ENCODE measurements at regions not wholly inside any gene's neighbourhood (a gene's known extent, or its start where the extent isn't known, plus 50 kb on each side); places are given as distances from the start of the nearest gene placed in this dataset.

DNA sequence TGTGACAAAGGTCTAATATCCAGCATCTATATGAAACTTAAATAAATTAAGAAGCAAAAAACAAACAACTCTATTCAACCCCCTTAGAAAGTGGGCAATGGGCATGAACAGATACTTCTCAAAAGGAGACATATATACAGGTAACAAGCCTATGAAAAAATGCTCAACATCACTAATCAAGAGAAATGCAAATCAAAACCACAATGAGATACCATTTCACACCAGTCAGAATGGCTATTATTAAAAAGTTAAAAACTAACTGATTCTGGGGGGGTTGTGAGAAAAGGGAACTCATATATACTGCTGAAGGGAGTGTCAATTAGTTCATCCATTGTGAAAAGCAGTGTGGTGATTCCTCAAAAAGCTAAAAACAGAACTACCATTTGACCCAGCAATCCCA is 198.9 kb downstream of the BMP4 start:
- Histone ChIP-seq H3K27ac (ENCODE audit: low read length) (no peak overlapping the region), H3K4me3 (ENCODE audit: low read length) (no peak overlapping the region), H3K36me3 (ENCODE audit: control insufficient read depth, insufficient read depth, low read length) (no peaks in the 10 kb centered on the region), H3K27me3 (ENCODE audit: control insufficient read depth, insufficient read depth, low read length) (no peaks in the 10 kb centered on the region), H3K9me3 (ENCODE audit: control insufficient read depth, low read depth, low read length) (peaks cover 2% of the 10 kb centered on the region), H3K4me1 (ENCODE audit: control insufficient read depth, insufficient read depth, low read length) (no peaks in the 10 kb centered on the region)
- no peak for DNase-seq

DNA sequence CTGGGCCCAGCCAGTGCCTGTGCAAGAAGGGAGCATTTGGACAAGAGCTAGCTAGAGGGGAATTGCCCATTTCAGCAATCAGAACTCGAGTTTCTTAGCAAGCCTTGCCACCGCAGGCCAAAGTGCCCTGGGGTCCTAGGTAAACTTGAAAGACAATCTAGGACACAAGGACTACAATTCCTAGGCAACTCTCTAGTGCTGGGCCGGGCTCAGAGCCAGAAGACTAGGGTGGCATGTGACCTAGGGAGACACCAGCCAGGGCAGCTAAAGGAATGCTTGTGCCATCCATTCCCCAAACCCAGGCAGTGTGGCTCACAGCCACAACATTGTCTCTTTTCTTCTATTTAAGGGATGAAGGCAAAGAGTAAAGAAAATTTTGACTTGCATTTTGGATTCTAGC is 205.0 kb downstream of the BMP4 start:
- no peak overlapping the region for H3K27ac ChIP-seq (ENCODE audit: low read length)
- no peaks in the 10 kb centered on the region for H3K9me3 ChIP-seq (ENCODE audit: control insufficient read depth, low read depth, low read length)
- H3K4me3 ChIP-seq (ENCODE audit: low read length) = no peak overlapping the region
- no peaks in the 10 kb centered on the region for H3K27me3 ChIP-seq (ENCODE audit: control insufficient read depth, insufficient read depth, low read length)
- DNase-seq = no peak
- H3K36me3 ChIP-seq (ENCODE audit: control insufficient read depth, insufficient read depth, low read length) = no peaks in the 10 kb centered on the region
- whole genome bisulfite sequencing (ENCODE audit: insufficient coverage, low lambda C conversion rate) = no CpG with 5 or more reads among the region's 3 CpGs
- H3K4me1 ChIP-seq (ENCODE audit: control insufficient read depth, insufficient read depth, low read length) = no peaks in the 10 kb centered on the region

DNA sequence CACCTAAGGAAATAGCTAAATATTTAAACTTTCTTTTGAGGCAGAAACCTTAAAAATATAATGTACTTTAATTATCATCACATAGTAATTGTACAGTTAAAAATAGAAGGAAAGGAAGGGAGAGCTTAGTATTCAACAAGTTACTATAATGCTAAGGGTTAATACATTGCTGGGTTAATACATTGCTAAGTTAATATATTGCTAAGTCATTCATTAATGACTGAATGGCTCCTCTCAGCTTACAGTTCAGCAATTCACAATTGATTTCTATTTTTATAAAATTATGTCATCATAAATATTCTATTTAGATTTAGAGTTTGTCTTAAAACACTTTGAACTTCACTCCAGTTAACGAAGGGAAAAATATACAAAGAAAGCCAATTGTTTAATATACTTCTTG is 207.9 kb downstream of the BMP4 start:
- H3K4me3 ChIP-seq (ENCODE audit: low read length) = no peak overlapping the region
- H3K9me3 ChIP-seq (ENCODE audit: control insufficient read depth, low read depth, low read length) = no peaks in the 10 kb centered on the region
- H3K36me3 ChIP-seq (ENCODE audit: control insufficient read depth, insufficient read depth, low read length) = no peaks in the 10 kb centered on the region
- no peak overlapping the region for H3K27ac ChIP-seq (ENCODE audit: low read length)
- H3K4me1 ChIP-seq (ENCODE audit: control insufficient read depth, insufficient read depth, low read length) = no peaks in the 10 kb centered on the region
- no peaks in the 10 kb centered on the region for H3K27me3 ChIP-seq (ENCODE audit: control insufficient read depth, insufficient read depth, low read length)
- 89% methylated on average over 1 of the region's 1 CpG for WGBS (ENCODE audit: insufficient coverage, low lambda C conversion rate)
- no peak for DNase-seq

DNA sequence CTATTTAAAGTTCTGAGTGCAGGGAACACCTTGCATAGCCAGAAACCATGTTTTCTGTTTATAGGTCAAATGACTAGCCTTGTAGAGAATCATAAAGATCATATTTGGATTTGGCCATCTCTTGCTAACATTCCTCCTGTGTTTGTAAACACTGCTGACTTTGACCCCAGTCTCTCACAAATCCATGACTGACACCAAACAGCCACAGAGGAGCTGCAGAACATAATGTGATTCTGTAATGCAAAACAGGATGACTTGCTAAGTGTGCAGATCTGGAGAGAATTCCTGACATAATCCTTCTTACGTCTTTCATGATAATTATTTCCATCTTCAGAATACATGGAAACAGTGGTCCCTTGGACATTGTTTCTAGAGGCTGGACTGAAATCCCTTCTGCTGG is 211.8 kb downstream of the BMP4 start:
- no peak overlapping the region for H3K27ac ChIP-seq (ENCODE audit: low read length)

DNA sequence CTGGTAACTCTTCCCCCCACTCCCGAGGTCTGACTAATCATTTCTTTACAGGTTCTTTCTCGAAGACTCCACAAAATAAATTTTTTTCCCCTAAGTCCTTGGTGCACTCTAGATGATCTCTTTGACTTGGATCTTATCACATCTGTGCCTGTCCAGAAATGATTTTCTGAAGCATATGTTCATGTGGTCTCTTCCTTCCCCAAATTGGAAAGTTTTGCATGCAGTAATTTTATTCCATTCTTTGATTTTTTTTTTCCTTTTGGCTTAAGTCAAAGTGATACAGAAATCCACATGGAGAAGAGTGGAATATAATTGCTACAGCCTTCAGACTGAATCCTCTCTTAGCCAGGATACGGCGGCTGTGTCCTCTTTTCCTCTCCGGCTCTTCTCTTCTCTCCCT is 213.3 kb downstream of the BMP4 start:
- no peak for DNase-seq
- Histone ChIP-seq H3K4me1 (ENCODE audit: control insufficient read depth, insufficient read depth, low read length) (no peaks in the 10 kb centered on the region), H3K27me3 (ENCODE audit: control insufficient read depth, insufficient read depth, low read length) (no peaks in the 10 kb centered on the region), H3K4me3 (ENCODE audit: low read length) (no peak overlapping the region), H3K27ac (ENCODE audit: low read length) (no peak overlapping the region), H3K9me3 (ENCODE audit: control insufficient read depth, low read depth, low read length) (no peaks in the 10 kb centered on the region), H3K36me3 (ENCODE audit: control insufficient read depth, insufficient read depth, low read length) (no peaks in the 10 kb centered on the region)
- 83% methylated on average over 1 of the region's 5 CpGs for WGBS (ENCODE audit: insufficient coverage, low lambda C conversion rate)

More for the DNA sequence above, 211.8 kb downstream of the BMP4 start:
- Histone ChIP-seq H3K27me3 (ENCODE audit: control insufficient read depth, insufficient read depth, low read length) (no peaks in the 10 kb centered on the region), H3K4me1 (ENCODE audit: control insufficient read depth, insufficient read depth, low read length) (no peaks in the 10 kb centered on the region), H3K4me3 (ENCODE audit: low read length) (no peak overlapping the region), H3K9me3 (ENCODE audit: control insufficient read depth, low read depth, low read length) (no peaks in the 10 kb centered on the region), H3K36me3 (ENCODE audit: control insufficient read depth, insufficient read depth, low read length) (no peaks in the 10 kb centered on the region)
- WGBS (ENCODE audit: insufficient coverage, low lambda C conversion rate) = no CpG with 5 or more reads among the region's 1 CpG
- no peak for DNase-seq

DNA sequence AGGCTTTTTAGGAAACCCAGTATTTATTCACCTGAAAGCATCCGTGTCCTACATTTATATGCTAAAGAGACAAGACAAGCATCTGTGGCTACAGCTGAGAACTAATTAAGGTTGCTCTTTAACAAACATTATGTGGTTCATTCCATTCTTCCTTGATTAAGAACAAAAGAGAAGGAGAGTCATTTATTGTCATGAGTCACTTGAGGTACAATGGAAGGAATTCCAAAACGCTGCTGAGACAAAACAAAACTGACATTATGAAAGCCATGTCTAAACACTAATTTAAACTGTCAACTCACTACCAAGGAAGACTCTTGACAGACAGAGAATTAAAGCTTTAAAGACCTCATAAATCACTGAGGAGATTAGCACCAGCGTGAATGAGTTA is 214.4 kb downstream of the BMP4 start:
- 40% methylated on average over 1 of the region's 3 CpGs for WGBS (ENCODE audit: insufficient coverage, low lambda C conversion rate)
- Histone ChIP-seq H3K9me3 (ENCODE audit: control insufficient read depth, low read depth, low read length) (no peaks in the 10 kb centered on the region), H3K4me3 (ENCODE audit: low read length) (no peak overlapping the region), H3K27me3 (ENCODE audit: control insufficient read depth, insufficient read depth, low read length) (no peaks in the 10 kb centered on the region), H3K27ac (ENCODE audit: low read length) (no peak overlapping the region), H3K4me1 (ENCODE audit: control insufficient read depth, insufficient read depth, low read length) (no peaks in the 10 kb centered on the region), H3K36me3 (ENCODE audit: control insufficient read depth, insufficient read depth, low read length) (no peaks in the 10 kb centered on the region)
- no peak for DNase-seq

DNA sequence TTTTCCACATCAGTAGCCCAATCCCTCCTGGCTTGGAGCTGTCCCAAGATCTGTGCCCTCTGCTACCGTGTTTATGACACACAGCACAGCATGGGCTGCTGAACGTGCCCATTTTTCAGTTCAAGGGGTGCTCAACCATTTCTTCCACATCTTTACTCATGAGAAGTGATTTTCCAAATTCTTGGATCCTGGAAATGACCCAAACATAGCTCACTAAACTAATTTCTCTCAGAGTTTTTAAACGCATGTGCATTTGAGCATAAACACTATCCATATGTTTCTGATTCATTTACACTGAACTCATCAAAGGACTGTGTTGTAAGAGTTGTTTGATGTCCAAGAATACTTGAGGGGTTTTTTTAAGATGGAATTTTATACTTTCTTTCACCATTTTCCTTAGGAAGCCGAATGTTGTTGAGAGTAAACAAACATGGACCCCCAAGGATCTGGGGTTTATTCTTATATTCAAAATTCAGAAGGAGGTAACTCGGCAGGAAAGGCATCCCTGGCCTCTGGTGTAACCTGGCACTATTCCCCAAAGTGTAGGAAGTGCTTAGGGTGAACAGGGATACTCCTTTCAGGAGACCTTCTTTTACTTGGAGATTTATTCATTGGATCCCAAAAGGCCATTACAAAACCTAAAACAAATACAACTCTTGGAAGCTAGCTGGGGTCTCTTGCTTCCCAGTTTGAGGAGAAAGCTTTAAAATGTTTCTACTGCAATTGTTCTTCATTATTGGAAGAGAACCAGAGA is 215.0 kb downstream of the BMP4 start:
- H3K9me3 ChIP-seq (ENCODE audit: control insufficient read depth, low read depth, low read length) = no peaks in the 10 kb centered on the region
- H3K27me3 ChIP-seq (ENCODE audit: control insufficient read depth, insufficient read depth, low read length) = no peaks in the 10 kb centered on the region
- H3K4me1 ChIP-seq (ENCODE audit: control insufficient read depth, insufficient read depth, low read length) = no peaks in the 10 kb centered on the region
- 88% methylated on average over 1 of the region's 5 CpGs for WGBS (ENCODE audit: insufficient coverage, low lambda C conversion rate)
- no peak overlapping the region for H3K27ac ChIP-seq (ENCODE audit: low read length)
- no peak for DNase-seq
- no peak overlapping the region for H3K4me3 ChIP-seq (ENCODE audit: low read length)
- no peaks in the 10 kb centered on the region for H3K36me3 ChIP-seq (ENCODE audit: control insufficient read depth, insufficient read depth, low read length)

DNA sequence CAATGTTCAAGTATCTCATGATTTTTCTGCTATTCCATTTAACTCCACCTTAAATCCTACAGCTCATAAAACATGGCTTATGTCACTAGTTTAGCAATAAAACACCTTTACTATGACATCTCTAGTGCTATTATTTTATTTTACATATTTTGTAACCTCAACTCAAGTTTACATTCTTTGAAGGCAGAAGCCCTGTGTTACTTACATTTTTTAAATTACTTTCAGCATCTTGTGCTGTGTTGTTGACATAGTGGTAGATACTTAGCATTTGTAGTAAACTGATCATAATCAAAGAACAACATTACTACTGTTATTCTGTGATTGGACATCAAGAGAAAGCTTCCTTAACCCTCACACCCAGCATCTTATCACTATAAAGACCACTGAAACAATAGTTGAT is 216.1 kb downstream of the BMP4 start:
- DNase-seq = no peak
- H3K36me3 ChIP-seq (ENCODE audit: control insufficient read depth, insufficient read depth, low read length) = no peaks in the 10 kb centered on the region
- H3K4me1 ChIP-seq (ENCODE audit: control insufficient read depth, insufficient read depth, low read length) = no peaks in the 10 kb centered on the region
- no peaks in the 10 kb centered on the region for H3K9me3 ChIP-seq (ENCODE audit: control insufficient read depth, low read depth, low read length)
- no peak overlapping the region for H3K27ac ChIP-seq (ENCODE audit: low read length)
- H3K27me3 ChIP-seq (ENCODE audit: control insufficient read depth, insufficient read depth, low read length) = no peaks in the 10 kb centered on the region
- H3K4me3 ChIP-seq (ENCODE audit: low read length) = no peak overlapping the region

DNA sequence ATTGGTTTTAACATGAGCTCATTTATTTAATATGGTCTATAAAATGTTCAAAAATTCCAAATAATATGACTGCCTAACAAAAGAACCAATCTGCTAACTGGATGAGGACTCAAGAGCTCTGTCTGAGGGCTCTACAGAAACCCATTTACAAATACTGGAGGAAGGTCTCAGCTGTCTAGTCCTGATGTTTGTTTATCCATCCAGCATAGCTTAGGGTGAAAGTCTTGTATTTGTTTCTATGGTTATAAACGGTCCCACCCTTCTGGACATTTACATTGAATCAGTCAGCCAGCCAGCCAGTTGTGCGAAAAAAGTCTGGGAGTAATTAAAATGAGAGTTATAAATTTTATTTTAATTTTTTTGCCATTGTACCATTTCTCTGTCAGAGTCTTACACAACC is 220.7 kb downstream of the BMP4 start:
- H3K27ac ChIP-seq (ENCODE audit: low read length) = no peak overlapping the region
- no peaks in the 10 kb centered on the region for H3K9me3 ChIP-seq (ENCODE audit: control insufficient read depth, low read depth, low read length)
- DNase-seq = no peak
- H3K4me1 ChIP-seq (ENCODE audit: control insufficient read depth, insufficient read depth, low read length) = no peaks in the 10 kb centered on the region
- H3K4me3 ChIP-seq (ENCODE audit: low read length) = no peak overlapping the region
- no peaks in the 10 kb centered on the region for H3K27me3 ChIP-seq (ENCODE audit: control insufficient read depth, insufficient read depth, low read length)
- 75% methylated on average over 1 of the region's 2 CpGs for WGBS (ENCODE audit: insufficient coverage, low lambda C conversion rate)
- H3K36me3 ChIP-seq (ENCODE audit: control insufficient read depth, insufficient read depth, low read length) = no peaks in the 10 kb centered on the region

DNA sequence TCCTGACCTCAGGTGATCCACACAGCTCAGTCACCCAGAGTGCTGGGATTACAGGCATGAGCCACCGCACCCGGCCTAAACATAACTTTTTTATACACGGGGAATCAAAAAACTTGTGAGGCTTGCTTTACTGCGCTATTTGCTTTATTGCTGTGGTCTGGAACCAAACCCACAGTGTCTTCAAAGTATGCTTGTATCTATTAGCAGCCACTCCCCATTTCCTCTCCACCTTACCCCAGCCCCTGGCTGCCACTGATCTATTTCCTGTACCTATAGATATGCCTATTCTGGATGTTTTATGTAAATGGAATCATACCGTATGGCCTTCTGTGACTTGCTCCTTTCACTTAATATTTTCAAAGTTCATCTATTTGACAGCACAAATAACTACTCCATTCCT is 233.4 kb downstream of the BMP4 start:
- H3K27me3 ChIP-seq (ENCODE audit: control insufficient read depth, insufficient read depth, low read length) = no peaks in the 10 kb centered on the region
- DNase-seq = no peak
- no peaks in the 10 kb centered on the region for H3K4me1 ChIP-seq (ENCODE audit: control insufficient read depth, insufficient read depth, low read length)
- no peak overlapping the region for H3K4me3 ChIP-seq (ENCODE audit: low read length)
- WGBS (ENCODE audit: insufficient coverage, low lambda C conversion rate) = no CpG with 5 or more reads among the region's 5 CpGs
- H3K9me3 ChIP-seq (ENCODE audit: control insufficient read depth, low read depth, low read length) = no peaks in the 10 kb centered on the region
- H3K27ac ChIP-seq (ENCODE audit: low read length) = no peak overlapping the region
- no peaks in the 10 kb centered on the region for H3K36me3 ChIP-seq (ENCODE audit: control insufficient read depth, insufficient read depth, low read length)

DNA sequence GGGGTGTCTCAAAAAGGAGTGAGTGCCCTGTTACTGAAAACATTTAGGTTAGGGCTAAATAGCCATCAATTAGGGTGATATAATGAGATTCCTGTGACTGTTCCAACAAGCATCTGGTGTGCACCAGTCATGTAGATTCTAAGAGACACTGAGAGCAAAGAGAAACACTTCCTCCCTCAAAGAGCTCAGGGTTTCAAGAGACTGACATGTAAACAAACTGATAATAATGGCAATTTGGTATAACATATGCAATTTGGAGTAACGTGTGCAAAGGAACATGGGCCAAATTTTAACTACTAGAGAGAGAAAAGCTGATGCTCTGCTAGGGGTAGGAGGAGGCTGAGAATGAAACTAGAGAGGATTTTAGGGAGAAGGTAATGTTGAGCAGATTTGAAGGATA is 237.1 kb downstream of the BMP4 start:
- Histone ChIP-seq H3K27ac (ENCODE audit: low read length) (no peak overlapping the region), H3K4me3 (ENCODE audit: low read length) (no peak overlapping the region), H3K4me1 (ENCODE audit: control insufficient read depth, insufficient read depth, low read length) (no peaks in the 10 kb centered on the region), H3K9me3 (ENCODE audit: control insufficient read depth, low read depth, low read length) (no peaks in the 10 kb centered on the region), H3K27me3 (ENCODE audit: control insufficient read depth, insufficient read depth, low read length) (no peaks in the 10 kb centered on the region), H3K36me3 (ENCODE audit: control insufficient read depth, insufficient read depth, low read length) (no peaks in the 10 kb centered on the region)
- DNase-seq = no peak
- 60% methylated on average over 1 of the region's 1 CpG for WGBS (ENCODE audit: insufficient coverage, low lambda C conversion rate)
